ENCODE measurements at regions not wholly inside any gene's neighbourhood (a gene's known extent, or its start where the extent isn't known, plus 50 kb on each side); places are given as distances from the start of the nearest gene placed in this dataset.

- no peak for ATAC-seq
Observed at GRCh38 chr5:42876375-42876844, 64.7 kb upstream of the SELENOP start.

DNA sequence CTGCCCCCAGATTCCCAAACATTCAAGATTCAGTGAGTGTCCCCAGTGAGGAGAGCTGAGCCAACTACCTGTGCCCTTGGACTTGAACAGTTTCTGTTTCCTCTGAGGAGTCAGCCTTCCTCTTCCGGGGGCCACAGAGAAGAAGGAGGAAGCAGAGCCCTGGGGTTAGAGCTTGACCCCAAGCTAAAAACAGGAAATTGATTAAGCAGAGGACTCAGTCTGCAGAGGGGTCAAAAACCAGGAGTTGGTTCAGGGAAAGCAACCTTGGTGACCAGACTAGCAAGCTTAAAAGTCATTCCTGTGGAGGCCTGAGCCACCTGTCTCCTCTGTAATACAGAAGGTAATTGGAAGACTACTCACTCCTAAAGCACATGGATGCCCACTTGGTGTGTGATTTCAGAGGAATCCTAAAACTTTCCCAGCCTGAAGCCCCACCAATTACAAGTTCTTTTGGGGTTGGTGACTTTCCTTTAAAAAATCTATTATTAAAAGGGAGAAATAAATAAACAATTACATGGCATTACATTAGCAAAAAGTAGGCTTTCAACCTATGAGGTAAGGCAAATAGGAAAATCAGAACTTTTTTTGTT lies 64.2 kb upstream of the SELENOP start:
- DNase-seq (ENCODE audit: low spot score): no peak
- peaks cover 3% of the 10 kb centered on the region; the same call in 1 of the 2 replicates for H3K27me3 Mint-ChIP-seq (ENCODE audit: low read depth)
- no peaks in the 10 kb centered on the region for H3K4me1 Mint-ChIP-seq
- no peaks in the 10 kb centered on the region for H3K36me3 Mint-ChIP-seq
- H3K27ac Mint-ChIP-seq: no peak overlapping the region
- CTCF ChIA-PET: interaction anchor here (1.1 kb wide), 1 partner anchor 14 kb away, joined by 3 read pairs; no protein-coding TSS in a partner anchor
- no peaks in the 10 kb centered on the region for H3K9me3 Mint-ChIP-seq
- POLR2A ChIA-PET: no interaction called here
- TF ChIP-seq GRHL2 (CRISPR knock-in tag; IDR thresholded peaks at IDR 0.05; ENCODE audit: insufficient replicate concordance, severe bottlenecking) (no peak), CBFB (CRISPR knock-in tag; IDR thresholded peaks at IDR 0.05; ENCODE audit: low read depth) (no peak), FOXP1 (CRISPR knock-in tag; IDR thresholded peaks at IDR 0.05; ENCODE audit: borderline replicate concordance) (no peak), ATF1 (CRISPR knock-in tag; IDR thresholded peaks at IDR 0.05) (no peak), NFE2L1 (CRISPR knock-in tag; IDR thresholded peaks at IDR 0.05) (no peak), FOXJ3 (CRISPR knock-in tag; IDR thresholded peaks at IDR 0.05; ENCODE audit: borderline replicate concordance) (no peak), RORB (CRISPR knock-in tag; IDR thresholded peaks at IDR 0.05) (no peak)
- TF ChIP-seq, protein P1, sequence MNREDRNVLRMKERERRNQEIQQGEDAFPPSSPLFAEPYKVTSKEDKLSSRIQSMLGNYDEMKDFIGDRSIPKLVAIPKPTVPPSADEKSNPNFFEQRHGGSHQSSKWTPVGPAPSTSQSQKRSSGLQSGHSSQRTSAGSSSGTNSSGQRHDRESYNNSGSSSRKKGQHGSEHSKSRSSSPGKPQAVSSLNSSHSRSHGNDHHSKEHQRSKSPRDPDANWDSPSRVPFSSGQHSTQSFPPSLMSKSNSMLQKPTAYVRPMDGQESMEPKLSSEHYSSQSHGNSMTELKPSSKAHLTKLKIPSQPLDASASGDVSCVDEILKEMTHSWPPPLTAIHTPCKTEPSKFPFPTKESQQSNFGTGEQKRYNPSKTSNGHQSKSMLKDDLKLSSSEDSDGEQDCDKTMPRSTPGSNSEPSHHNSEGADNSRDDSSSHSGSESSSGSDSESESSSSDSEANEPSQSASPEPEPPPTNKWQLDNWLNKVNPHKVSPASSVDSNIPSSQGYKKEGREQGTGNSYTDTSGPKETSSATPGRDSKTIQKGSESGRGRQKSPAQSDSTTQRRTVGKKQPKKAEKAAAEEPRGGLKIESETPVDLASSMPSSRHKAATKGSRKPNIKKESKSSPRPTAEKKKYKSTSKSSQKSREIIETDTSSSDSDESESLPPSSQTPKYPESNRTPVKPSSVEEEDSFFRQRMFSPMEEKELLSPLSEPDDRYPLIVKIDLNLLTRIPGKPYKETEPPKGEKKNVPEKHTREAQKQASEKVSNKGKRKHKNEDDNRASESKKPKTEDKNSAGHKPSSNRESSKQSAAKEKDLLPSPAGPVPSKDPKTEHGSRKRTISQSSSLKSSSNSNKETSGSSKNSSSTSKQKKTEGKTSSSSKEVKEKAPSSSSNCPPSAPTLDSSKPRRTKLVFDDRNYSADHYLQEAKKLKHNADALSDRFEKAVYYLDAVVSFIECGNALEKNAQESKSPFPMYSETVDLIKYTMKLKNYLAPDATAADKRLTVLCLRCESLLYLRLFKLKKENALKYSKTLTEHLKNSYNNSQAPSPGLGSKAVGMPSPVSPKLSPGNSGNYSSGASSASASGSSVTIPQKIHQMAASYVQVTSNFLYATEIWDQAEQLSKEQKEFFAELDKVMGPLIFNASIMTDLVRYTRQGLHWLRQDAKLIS (CRISPR knock-in tag; IDR thresholded peaks at IDR 0.05; ENCODE audit: borderline replicate concordance): no peak
- no peak for ATAC-seq
- H3K4me3 Mint-ChIP-seq: no peak overlapping the region

More at GRCh38 chr5:42876375-42876844, 64.7 kb upstream of the SELENOP start:
- Mint-ChIP-seq H3K27me3 (ENCODE audit: low read depth) (peaks cover 3% of the 10 kb centered on the region; the same call in 1 of the 2 replicates), H3K9me3 (no peaks in the 10 kb centered on the region), H3K4me1 (no peaks in the 10 kb centered on the region), H3K36me3 (no peaks in the 10 kb centered on the region), H3K4me3 (no peak overlapping the region), H3K27ac (no peak overlapping the region)
- TF ChIP-seq MYBL2 (CRISPR knock-in tag; IDR thresholded peaks at IDR 0.05): no peak
- TF ChIP-seq CDX4 (CRISPR knock-in tag; IDR thresholded peaks at IDR 0.05; ENCODE audit: borderline replicate concordance): no peak
- TF ChIP-seq JUN (CRISPR knock-in tag; IDR thresholded peaks at IDR 0.05): no peak
- TF ChIP-seq, protein P2, sequence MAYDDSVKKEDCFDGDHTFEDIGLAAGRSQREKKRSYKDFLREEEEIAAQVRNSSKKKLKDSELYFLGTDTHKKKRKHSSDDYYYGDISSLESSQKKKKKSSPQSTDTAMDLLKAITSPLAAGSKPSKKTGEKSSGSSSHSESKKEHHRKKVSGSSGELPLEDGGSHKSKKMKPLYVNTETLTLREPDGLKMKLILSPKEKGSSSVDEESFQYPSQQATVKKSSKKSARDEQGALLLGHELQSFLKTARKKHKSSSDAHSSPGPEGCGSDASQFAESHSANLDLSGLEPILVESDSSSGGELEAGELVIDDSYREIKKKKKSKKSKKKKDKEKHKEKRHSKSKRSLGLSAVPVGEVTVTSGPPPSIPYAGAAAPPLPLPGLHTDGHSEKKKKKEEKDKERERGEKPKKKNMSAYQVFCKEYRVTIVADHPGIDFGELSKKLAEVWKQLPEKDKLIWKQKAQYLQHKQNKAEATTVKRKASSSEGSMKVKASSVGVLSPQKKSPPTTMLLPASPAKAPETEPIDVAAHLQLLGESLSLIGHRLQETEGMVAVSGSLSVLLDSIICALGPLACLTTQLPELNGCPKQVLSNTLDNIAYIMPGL (CRISPR knock-in tag; IDR thresholded peaks at IDR 0.05): no peak
- TF ChIP-seq SOX15 (CRISPR knock-in tag; IDR thresholded peaks at IDR 0.05): no peak
- TF ChIP-seq CREM (CRISPR knock-in tag; IDR thresholded peaks at IDR 0.05): no peak
- TF ChIP-seq TEAD1 (CRISPR knock-in tag; IDR thresholded peaks at IDR 0.05): no peak
- TF ChIP-seq MAX (CRISPR knock-in tag; IDR thresholded peaks at IDR 0.05): no peak
- no peak for TF ChIP-seq SMAD3 (CRISPR knock-in tag; IDR thresholded peaks at IDR 0.05; ENCODE audit: borderline replicate concordance)
- no peak for TF ChIP-seq FOXK1 (CRISPR knock-in tag; IDR thresholded peaks at IDR 0.05)
- TF ChIP-seq USF1 (CRISPR knock-in tag; IDR thresholded peaks at IDR 0.05): no peak
- TF ChIP-seq USF2 (CRISPR knock-in tag; IDR thresholded peaks at IDR 0.05): no peak
- TF ChIP-seq, protein P3, sequence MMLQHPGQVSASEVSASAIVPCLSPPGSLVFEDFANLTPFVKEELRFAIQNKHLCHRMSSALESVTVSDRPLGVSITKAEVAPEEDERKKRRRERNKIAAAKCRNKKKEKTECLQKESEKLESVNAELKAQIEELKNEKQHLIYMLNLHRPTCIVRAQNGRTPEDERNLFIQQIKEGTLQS (CRISPR knock-in tag; conservative IDR thresholded peaks at IDR 0.05): no peak
- ChIA-PET CTCF (interaction anchor here (1.1 kb wide), 1 partner anchor 13 kb away, joined by 3 read pairs; no protein-coding TSS in a partner anchor), POLR2A (no interaction called here)
- DNase-seq (ENCODE audit: low spot score): no peak

Data from WTC11 (cell line).